GM12872 (cell line): ENCODE measurements at regions not wholly inside any gene's neighbourhood (a gene's known extent, or its start where the extent isn't known, plus 50 kb on each side); places are given as distances from the start of the nearest gene placed in this dataset.

Source experiments
- CTCF ChIP-seq: IDR thresholded peaks from 3 replicates; pipeline ENCODE4 v1.5.1; 2011; ENCODE audit warnings: low read depth, mild to moderate bottlenecking, low read length, moderate library complexity; ENCODE audit not compliant: insufficient read depth

GRCh38 chr3:162274070-162274469, 777.5 kb downstream of the OTOL1 start:
- TF ChIP-seq CTCF: no peak

- TF ChIP-seq CTCF: no peak
Observed at GRCh38 chr3:162278834-162279233, 782.2 kb downstream of the OTOL1 start.

GRCh38 chr3:162285259-162285658, 788.7 kb downstream of the OTOL1 start:
- TF ChIP-seq CTCF: no peak

- TF ChIP-seq CTCF: no peak
Observed at GRCh38 chr3:162287600-162287999, 791.0 kb downstream of the OTOL1 start.

GRCh38 chr3:162292409-162292808, 795.8 kb downstream of the OTOL1 start:
- TF ChIP-seq CTCF: no peak

- no peak for TF ChIP-seq CTCF
Observed at GRCh38 chr3:162295323-162295983, 798.8 kb downstream of the OTOL1 start.

GRCh38 chr3:162302983-162303624, 806.5 kb downstream of the OTOL1 start:
- no peak for TF ChIP-seq CTCF
